Naive thymus-derived CD8-positive, alpha-beta T cell (primary cell): ENCODE measurements at regions not wholly inside any gene's neighbourhood (a gene's known extent, or its start where the extent isn't known, plus 50 kb on each side); places are given as distances from the start of the nearest gene placed in this dataset.

Experiments used
- ATAC-seq, 2 donors: fragments of 150-1000 bp; cut with Tn5 transposase in 1 of 2; sonication (Bioruptor Pico), chemical (Tn5 transposase) in 1 of 2; 1 replicate in 1 of 2; 2 replicates in 1 of 2; pipeline ENCODE4 v1.10.0; 2021; ENCODE audit warnings: mild to moderate bottlenecking in 2 of 2, moderate library complexity in 2 of 2
- POLR2A ChIA-PET: fragments of 350-600 bp; sonication (Branson Sonifier 250); formaldehyde crosslinking; loops from one replicate; lab custom pipeline; 2021; ENCODE audit warnings: antibody characterized with exemption; lab: Charles Lee
- DNase-seq, 10 donors: peaks; one replicate each; pipeline versions ENCODE4 v3.0.0 to v3.0.0-alpha.2; 2020 to 2022
- H3K27ac Mint-ChIP-seq, 10 donors: one replicate each; pipeline ENCODE4 v1.8.0; 2020 to 2022; ENCODE audit warnings: mild to moderate bottlenecking in 10 of 10, mixed read lengths in 10 of 10, moderate library complexity in 4 of 10, inconsistent platforms in 1 of 10
- H3K27me3 Mint-ChIP-seq, 5 donors: one replicate each; pipeline ENCODE4 v1.8.0; 2021 to 2022; ENCODE audit warnings: mixed read lengths in 5 of 5
- H3K36me3 Mint-ChIP-seq, 3 donors: one replicate each; pipeline ENCODE4 v1.8.0; 2020 to 2022; ENCODE audit warnings: mixed read lengths in 3 of 3, mild to moderate bottlenecking in 2 of 3, inconsistent platforms in 1 of 3
- H3K4me1 Mint-ChIP-seq, 4 donors: one replicate each; pipeline ENCODE4 v1.8.0; 2021 to 2022; ENCODE audit warnings: mixed read lengths in 4 of 4
- H3K4me3 Mint-ChIP-seq, 10 donors: one replicate each; pipeline ENCODE4 v1.8.0; 2020 to 2022; ENCODE audit warnings: mild to moderate bottlenecking in 10 of 10, mixed read lengths in 10 of 10, moderate library complexity in 6 of 10, inconsistent platforms in 1 of 10
- H3K9me3 Mint-ChIP-seq, 9 donors: one replicate each; pipeline ENCODE4 v1.8.0; 2020 to 2022; ENCODE audit warnings: mixed read lengths in 9 of 9, mild to moderate bottlenecking in 3 of 9, inconsistent platforms in 1 of 9, moderate library complexity in 1 of 9

DNA sequence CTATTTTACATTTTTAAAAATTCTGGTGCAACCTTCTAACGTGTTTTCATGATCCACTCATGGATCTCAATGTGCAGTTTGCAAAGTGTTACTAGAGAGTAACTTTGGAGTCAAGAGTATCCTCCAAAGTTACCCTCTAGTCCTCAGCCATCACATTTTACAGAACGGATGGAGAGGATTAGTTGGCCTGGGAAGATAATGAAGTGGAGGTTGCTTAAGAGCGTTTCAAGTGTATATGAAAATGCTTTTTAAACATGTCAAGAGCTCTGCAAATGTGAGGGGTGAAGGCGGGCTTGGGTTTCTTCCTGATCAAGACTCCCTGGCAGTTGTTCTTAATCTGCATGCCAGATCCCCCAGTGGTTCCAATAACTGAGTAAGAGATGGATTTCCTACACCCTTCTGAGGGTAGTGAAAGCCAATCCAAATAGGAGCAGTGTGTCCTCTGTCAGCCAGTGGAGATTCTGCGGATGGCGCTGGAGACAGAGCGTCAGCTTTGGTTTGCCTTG, 299.4 kb upstream of the NPVF start:
- ATAC-seq (no peak), DNase-seq (no peak)
- Mint-ChIP-seq H3K36me3 (no peaks in the 10 kb centered on the region), H3K4me3 (no peak overlapping the region), H3K4me1 (peaks cover 0 to 11% (median 7%) of the 10 kb centered on the region in 4 donors), H3K9me3 (no peaks in the 10 kb centered on the region), H3K27ac (no peak overlapping the region), H3K27me3 (peaks cover 0 to 25% (median 0%) of the 10 kb centered on the region in 5 donors)
- POLR2A ChIA-PET, result no interaction called here

DNA sequence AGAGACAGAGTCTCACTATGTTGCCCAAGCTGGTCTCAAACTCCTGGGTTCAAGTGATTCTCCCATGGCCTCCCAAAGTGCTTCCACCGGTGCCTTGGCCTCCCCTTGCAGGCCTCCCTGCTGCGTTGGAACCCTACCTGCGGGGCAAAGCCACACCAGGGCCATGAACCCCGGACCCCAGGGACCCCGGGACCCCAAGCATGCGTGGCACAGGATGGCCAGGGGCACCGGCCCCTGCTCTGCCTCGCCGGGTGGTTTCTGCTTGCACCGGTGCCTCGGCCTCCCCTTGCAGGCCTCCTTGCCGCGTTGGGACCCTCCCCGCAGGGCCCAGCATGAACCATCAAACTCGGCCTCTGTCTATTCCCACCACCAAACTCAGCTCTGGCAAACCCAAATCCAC, 301.0 kb upstream of the NPVF start:
- no peaks in the 10 kb centered on the region for H3K9me3 Mint-ChIP-seq
- no peaks in the 10 kb centered on the region for H3K4me1 Mint-ChIP-seq
- POLR2A ChIA-PET, result no interaction called here
- H3K27ac Mint-ChIP-seq, result no peak overlapping the region
- DNase-seq (no peak), ATAC-seq (no peak)
- peaks cover 0 to 25% (median 2%) of the 10 kb centered on the region in 5 donors for H3K27me3 Mint-ChIP-seq
- H3K36me3 Mint-ChIP-seq, result no peaks in the 10 kb centered on the region
- no peak overlapping the region for H3K4me3 Mint-ChIP-seq

DNA sequence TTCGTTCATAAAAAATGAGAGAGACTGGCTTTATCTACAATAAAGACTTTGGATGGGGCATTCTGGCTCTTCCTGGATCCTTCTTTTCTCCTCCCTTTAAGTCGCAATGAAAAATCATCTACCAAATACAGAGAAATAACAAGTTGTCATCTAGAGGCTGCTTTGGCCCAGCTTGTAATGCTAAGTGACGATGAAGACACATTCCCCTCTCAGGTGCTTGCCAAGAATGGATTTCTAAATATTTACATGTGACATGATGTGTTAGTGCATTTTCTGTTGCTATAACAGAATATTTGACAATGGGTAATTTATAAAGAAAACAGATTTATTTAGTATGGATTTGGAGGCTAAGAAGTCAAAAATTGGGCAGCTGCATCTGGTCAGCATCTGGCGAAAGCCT, 308.6 kb upstream of the NPVF start:
- DNase-seq, result no peak
- peaks cover 0 to 2% (median 0%) of the 10 kb centered on the region in 9 donors for H3K9me3 Mint-ChIP-seq
- ATAC-seq, result no peak
- POLR2A ChIA-PET, result no interaction called here
- peaks cover under 1 to 11% (median 7%) of the 10 kb centered on the region in 5 donors for H3K27me3 Mint-ChIP-seq
- no peaks in the 10 kb centered on the region for H3K36me3 Mint-ChIP-seq
- H3K4me1 Mint-ChIP-seq, result peaks cover 0 to 7% (median 3%) of the 10 kb centered on the region in 4 donors
- H3K27ac Mint-ChIP-seq, result no peak overlapping the region
- no peak overlapping the region for H3K4me3 Mint-ChIP-seq

DNA sequence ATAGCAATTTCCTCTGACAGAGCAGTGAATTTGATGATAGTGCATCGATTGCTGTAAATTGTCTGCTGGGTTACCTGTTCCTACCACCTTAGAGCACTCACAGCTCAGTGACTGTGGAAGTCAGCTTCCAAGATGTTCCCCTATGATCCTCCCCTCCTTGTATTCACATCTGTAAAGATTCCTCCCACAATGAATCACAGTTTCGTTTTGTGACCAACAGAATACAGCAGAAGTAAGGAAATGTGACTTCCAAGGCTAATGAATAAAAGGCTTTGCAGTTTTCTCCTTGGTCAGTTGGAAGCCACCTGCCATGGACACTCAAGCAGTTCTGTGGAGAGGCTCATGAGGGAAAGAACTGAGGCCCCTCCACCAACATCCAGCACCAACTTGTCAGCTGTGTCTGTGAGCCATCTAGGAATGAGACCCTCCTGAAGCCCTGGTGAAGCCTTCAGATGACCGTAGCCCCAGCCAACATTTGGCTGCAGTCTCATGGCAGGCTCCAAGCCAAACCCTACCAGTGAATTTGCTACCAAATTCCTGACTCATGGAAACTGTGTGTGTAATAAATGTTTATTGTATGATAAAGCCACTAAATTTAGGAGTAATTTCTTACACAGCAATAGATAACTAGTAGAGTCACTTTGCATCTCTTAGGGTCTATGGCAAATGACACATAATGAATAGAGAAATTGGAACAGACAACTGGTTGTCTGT, 309.5 kb upstream of the NPVF start:
- no peak overlapping the region for H3K27ac Mint-ChIP-seq
- DNase-seq (no peak), ATAC-seq (no peak)
- no peak overlapping the region for H3K4me3 Mint-ChIP-seq
- peaks cover 0 to 2% (median 0%) of the 10 kb centered on the region in 9 donors for H3K9me3 Mint-ChIP-seq
- H3K27me3 Mint-ChIP-seq, result peaks cover 7 to 15% (median 10%) of the 10 kb centered on the region in 5 donors
- POLR2A ChIA-PET, result no interaction called here
- no peaks in the 10 kb centered on the region for H3K36me3 Mint-ChIP-seq
- peaks cover 0 to 7% (median 3%) of the 10 kb centered on the region in 4 donors for H3K4me1 Mint-ChIP-seq

DNA sequence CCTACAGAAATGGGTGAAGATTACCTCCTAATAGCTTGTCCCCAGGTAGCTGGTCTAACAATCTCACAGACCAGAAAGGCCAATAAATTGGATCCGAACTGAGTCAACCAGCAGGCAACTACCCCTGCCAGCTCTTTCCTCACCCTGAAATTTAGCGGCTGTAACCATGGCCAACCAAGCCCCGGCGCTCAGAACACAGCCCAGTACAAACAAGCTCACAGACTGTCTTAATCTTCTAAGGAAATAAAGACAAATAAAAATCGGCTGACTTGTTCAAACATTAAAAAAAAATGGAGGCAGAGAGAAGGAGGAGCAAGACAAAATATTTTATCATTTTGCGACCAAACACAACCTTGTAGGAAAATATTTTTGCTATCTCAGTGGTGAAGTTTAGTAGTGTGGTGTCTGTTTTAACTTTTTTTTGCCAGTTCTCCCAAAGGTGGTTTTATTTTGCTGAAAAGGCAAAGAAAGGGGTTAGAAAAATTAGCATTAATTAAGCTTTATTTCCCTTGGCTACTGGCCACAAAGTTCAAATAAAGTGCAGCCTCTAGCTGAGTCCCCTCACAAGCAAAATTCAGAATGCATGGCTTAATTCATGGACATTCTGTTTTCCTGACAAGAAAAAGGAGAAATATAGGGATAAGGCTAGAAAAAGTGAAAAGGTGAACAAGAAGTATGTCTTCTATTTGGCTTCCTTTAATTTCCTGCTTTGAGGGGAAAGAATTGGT, 313.0 kb upstream of the NPVF start:
- POLR2A ChIA-PET, result no interaction called here
- H3K9me3 Mint-ChIP-seq, result peaks cover 0 to 2% (median 0%) of the 10 kb centered on the region in 9 donors
- DNase-seq (no peak), ATAC-seq (no peak)
- no peak overlapping the region for H3K4me3 Mint-ChIP-seq
- no peaks in the 10 kb centered on the region for H3K36me3 Mint-ChIP-seq
- H3K27ac Mint-ChIP-seq, result no peak overlapping the region
- peaks cover 10 to 38% (median 25%) of the 10 kb centered on the region in 5 donors for H3K27me3 Mint-ChIP-seq
- peaks cover 0 to 9% (median 5%) of the 10 kb centered on the region in 4 donors for H3K4me1 Mint-ChIP-seq

DNA sequence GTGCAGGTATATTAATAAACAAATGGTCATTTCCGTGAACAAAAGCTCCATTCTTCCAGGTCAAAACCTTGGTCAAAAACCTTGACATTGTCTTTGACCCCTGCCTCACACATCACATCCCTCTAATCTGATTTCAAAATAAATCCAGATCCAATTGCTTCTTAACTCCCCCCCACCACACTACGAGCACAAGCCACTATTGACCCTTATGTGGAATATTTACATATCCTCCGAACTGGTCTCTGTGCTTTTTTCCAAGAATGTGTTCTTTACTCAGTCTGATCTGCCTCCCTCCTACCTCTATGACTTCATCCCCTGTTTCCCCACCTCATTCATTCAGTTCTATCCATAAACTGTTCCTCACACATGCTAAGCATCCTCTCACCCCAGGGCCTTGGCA, 313.6 kb upstream of the NPVF start:
- Mint-ChIP-seq H3K27me3 (peaks cover 10 to 38% (median 25%) of the 10 kb centered on the region in 5 donors), H3K4me3 (no peak overlapping the region), H3K9me3 (peaks cover 0 to 2% (median 0%) of the 10 kb centered on the region in 9 donors), H3K36me3 (no peaks in the 10 kb centered on the region), H3K4me1 (peaks cover 0 to 9% (median 5%) of the 10 kb centered on the region in 4 donors), H3K27ac (no peak overlapping the region)
- POLR2A ChIA-PET, result no interaction called here
- ATAC-seq (no peak), DNase-seq (no peak)

DNA sequence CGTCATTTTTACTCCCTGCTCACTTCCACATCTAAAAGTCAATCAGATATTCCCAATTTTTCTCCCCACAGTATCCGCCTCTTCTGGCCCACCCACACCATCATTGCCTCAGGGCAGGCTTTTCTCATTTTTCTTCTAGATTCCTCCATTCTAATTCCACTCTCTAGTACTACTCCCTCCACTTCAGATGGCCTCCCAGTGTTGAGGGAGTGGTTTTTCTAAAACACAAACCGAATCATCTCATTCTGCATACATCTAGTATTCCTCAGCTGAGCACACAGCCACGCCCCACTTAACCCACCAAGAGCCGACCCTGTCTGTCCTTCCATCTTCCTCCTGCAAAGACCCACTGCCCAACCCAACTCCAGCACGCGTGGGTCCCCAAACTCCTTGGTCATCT, 314.9 kb upstream of the NPVF start:
- peaks cover 0 to 9% (median 5%) of the 10 kb centered on the region in 4 donors for H3K4me1 Mint-ChIP-seq
- no peaks in the 10 kb centered on the region for H3K36me3 Mint-ChIP-seq
- peaks cover 0 to 2% (median 0%) of the 10 kb centered on the region in 9 donors for H3K9me3 Mint-ChIP-seq
- no peak overlapping the region for H3K4me3 Mint-ChIP-seq
- POLR2A ChIA-PET, result no interaction called here
- no peak for ATAC-seq
- no peak for DNase-seq
- no peak overlapping the region for H3K27ac Mint-ChIP-seq
- H3K27me3 Mint-ChIP-seq, result peaks cover 10 to 38% (median 25%) of the 10 kb centered on the region in 5 donors

DNA sequence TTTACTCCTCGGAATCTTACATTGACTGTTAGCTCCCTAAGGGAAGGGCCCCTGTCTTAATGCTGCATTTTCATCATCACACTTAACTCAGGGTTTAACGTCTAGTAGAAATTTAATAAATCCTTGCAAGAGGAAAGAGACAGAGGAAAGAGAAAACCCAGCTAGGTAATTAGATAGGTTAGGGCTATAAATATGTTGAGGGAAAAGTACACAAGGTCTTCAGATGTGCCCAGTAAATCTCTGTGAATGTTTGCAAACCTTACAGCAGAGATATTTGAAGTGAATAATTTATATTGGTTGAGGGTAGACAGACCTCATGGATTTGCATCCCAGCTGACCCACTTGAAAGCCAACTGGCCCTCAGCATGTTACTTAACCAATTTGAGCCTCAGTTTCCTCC, 315.5 kb upstream of the NPVF start:
- Mint-ChIP-seq H3K36me3 (no peaks in the 10 kb centered on the region), H3K4me3 (peak overlapping the region in 1 of 10 donors; percentile 28), H3K9me3 (peaks cover 0 to 2% (median 0%) of the 10 kb centered on the region in 9 donors), H3K27ac (no peak overlapping the region), H3K27me3 (peaks cover 10 to 38% (median 28%) of the 10 kb centered on the region in 5 donors), H3K4me1 (peaks cover 0 to 8% (median 4%) of the 10 kb centered on the region in 4 donors)
- POLR2A ChIA-PET, result no interaction called here
- no peak for DNase-seq
- no peak for ATAC-seq

DNA sequence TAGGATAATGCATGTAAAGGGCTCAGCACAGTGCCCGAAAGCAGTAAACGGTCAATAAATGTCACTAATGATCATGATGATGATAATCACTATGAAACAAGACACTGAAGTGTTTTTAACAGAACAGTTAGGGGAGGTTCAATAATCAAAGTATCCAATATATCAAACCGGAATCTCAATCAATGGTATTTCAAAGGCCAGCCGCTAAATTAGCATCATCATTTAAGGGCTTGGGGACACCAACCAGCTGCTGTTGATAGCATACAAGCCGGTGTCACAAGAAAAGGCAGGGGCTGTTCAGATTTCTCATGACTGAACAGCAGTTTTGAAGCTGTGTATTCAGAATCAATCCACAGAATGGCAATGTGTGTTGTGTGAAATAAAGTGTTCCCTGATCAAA, 316.0 kb upstream of the NPVF start:
- ATAC-seq (no peak), DNase-seq (no peak)
- H3K27ac Mint-ChIP-seq, result no peak overlapping the region
- H3K27me3 Mint-ChIP-seq, result peaks cover 8 to 38% (median 27%) of the 10 kb centered on the region in 5 donors
- H3K4me1 Mint-ChIP-seq, result peaks cover 0 to 6% (median under 1%) of the 10 kb centered on the region in 4 donors
- no peaks in the 10 kb centered on the region for H3K36me3 Mint-ChIP-seq
- H3K9me3 Mint-ChIP-seq, result peaks cover 0 to 2% (median 0%) of the 10 kb centered on the region in 9 donors
- H3K4me3 Mint-ChIP-seq, result no peak overlapping the region
- POLR2A ChIA-PET, result no interaction called here

DNA sequence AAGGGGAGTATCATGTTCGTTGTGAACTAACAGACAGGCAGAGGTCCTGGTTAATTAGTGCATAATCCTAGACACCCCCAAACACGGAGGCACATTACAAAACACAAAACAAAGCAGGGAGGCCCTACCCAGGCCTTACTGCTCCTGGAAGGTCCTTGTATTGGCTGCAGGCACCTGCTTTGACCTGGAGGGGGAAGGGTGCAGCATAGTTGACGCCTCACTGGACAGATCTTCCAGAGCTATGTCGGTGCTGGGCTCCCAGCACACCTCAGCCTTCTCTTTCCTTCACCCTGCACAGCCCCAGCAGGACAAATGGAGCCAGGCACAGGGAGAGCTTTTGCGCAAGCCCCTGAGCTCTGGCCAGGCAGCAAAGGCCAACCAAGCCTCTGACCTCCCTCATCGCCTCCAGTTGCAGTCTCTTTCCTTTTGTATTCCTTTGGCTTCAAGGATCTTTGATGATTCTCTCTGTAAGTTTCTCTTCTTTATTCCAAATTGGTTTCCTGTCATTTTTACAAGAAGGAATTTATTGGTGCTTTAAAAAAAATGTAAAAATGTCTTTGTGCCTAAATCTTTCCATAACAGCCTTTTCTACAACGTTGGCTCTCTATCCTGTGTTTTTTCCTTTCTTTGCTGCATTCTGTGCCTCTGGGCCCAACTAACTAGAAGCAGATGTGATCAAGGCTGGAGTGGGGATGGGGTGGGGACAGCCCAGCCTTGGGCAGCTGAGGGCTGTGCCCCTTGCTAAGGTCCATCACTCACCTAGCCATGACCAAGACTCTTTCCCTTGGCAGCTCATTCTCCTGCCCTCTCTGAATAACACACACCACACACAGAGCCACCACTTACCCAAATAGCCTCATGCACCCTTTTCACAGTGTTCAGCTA, 317.1 kb upstream of the NPVF start:
- no peak for DNase-seq
- H3K36me3 Mint-ChIP-seq, result no peaks in the 10 kb centered on the region
- H3K4me3 Mint-ChIP-seq, result no peak overlapping the region
- H3K9me3 Mint-ChIP-seq, result peaks cover 0 to 2% (median 0%) of the 10 kb centered on the region in 9 donors
- H3K27me3 Mint-ChIP-seq, result peaks cover 8 to 42% (median 27%) of the 10 kb centered on the region in 5 donors
- peak overlapping the region in 1 of 10 donors; percentile 53 for H3K27ac Mint-ChIP-seq
- POLR2A ChIA-PET, result no interaction called here
- no peak for ATAC-seq
- H3K4me1 Mint-ChIP-seq, result peaks cover 0 to 6% (median 0%) of the 10 kb centered on the region in 4 donors

DNA sequence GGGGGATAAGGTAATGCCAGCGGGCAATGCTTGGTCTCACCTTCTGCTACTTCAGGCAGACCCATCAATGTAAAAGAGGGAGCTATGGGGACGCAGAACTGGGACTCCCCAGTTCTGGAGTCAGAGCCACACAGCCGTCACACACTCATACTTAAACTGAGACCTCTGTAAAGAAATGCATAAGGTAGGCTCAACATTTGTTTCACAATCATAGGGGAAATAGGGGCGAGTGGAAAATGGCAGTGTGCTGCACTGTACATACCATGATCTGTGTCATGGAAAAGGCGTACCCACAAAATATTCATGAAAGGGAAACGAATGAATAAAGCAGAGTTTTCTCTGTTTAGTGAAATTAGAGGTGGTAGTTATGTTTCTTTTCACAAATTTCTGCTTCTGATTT, 318.0 kb upstream of the NPVF start:
- POLR2A ChIA-PET, result no interaction called here
- H3K27ac Mint-ChIP-seq, result no peak overlapping the region
- H3K27me3 Mint-ChIP-seq, result peaks cover 11 to 51% (median 33%) of the 10 kb centered on the region in 5 donors
- H3K9me3 Mint-ChIP-seq, result peaks cover 0 to 2% (median 0%) of the 10 kb centered on the region in 9 donors
- no peak for ATAC-seq
- H3K4me1 Mint-ChIP-seq, result peaks cover 0 to 6% (median 0%) of the 10 kb centered on the region in 4 donors
- DNase-seq, result no peak
- H3K4me3 Mint-ChIP-seq, result no peak overlapping the region
- no peaks in the 10 kb centered on the region for H3K36me3 Mint-ChIP-seq

DNA sequence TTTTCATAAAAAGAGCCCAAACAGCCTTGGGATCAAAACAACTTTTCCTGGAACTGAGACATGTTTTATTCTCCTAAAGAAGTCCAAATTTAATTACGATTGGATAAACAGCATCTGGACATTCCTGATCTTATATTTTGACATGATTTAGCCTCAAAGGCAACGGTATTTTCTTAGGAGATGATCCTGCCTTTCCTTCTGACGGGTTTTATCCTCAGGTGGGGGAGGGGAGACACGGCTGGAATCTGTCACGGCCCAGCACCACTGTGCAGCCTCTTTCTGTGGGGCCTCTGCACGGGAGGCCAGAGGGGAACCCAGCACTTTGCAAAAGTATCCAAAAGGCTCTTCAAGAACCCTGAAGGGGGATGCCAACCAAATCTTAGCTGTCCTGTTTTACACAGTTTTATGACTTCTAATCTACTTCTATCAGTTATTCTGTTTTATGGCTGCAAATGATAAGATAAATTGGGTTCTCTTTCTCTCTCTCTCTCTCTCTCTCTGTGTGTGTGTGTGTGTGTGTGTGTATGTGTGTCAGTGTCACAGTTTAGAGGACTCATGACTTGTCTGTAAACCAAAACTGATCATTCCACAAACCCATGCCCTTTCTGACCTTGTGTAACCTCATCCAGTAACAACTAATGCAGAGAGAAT, 321.1 kb upstream of the NPVF start:
- Mint-ChIP-seq H3K27ac (peak overlapping the region in 1 of 10 donors; percentile 1), H3K27me3 (peaks cover 7 to 31% (median 22%) of the 10 kb centered on the region in 5 donors), H3K4me1 (peaks cover 0 to 1% (median 0%) of the 10 kb centered on the region in 4 donors), H3K4me3 (no peak overlapping the region), H3K9me3 (no peaks in the 10 kb centered on the region), H3K36me3 (no peaks in the 10 kb centered on the region)
- POLR2A ChIA-PET, result no interaction called here
- ATAC-seq (no peak), DNase-seq (no peak)
